MM.1S (cell line): ENCODE measurements at regions not wholly inside any gene's neighbourhood (a gene's known extent, or its start where the extent isn't known, plus 50 kb on each side); places are given as distances from the start of the nearest gene placed in this dataset.

ENCODE experiments used
- EZH2 ChIP-seq: fragments of 300-600 bp; sonication (generic); optimal IDR thresholded peaks from 2 replicates; pipeline ENCODE3; 2017; ENCODE audit warnings: low read depth, mild to moderate bottlenecking, antibody characterized with exemption, low read length, mixed read lengths
- EZH2phosphoT487 ChIP-seq: fragments of 300-600 bp; sonication (generic); IDR thresholded peaks from 2 replicates; pipeline ENCODE4 v1.6.1; 2018; ENCODE audit warnings: antibody characterized with exemption, low read length
- TF ChIP-seq, protein P1 (sequence below): fragments of 300-600 bp; sonication (generic); IDR thresholded peaks from 2 replicates; pipeline ENCODE4 v1.5.1; 2016; ENCODE audit warnings: antibody characterized with exemption, low read length, mixed read lengths

DNA sequence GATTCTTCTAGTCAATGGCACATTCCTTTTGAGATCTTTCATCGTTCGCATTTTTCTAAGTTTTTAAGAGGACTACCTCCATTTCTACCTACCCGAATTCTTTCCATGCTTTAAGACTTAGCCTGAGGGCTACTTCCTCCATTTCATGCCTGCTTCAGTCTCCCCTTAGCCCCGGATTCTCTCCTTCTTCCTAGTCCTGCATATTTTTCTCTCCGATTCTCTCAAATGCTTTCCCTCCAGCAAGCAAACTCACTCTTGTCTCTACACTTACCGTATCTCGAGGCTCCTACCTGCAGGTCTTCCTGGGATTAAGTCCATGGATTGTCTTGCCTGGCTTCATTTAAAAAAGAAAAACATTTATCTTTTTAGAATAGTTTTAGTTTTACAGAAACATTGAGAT lies 354.4 kb downstream of the MYCN start:
- TF ChIP-seq, protein P1, sequence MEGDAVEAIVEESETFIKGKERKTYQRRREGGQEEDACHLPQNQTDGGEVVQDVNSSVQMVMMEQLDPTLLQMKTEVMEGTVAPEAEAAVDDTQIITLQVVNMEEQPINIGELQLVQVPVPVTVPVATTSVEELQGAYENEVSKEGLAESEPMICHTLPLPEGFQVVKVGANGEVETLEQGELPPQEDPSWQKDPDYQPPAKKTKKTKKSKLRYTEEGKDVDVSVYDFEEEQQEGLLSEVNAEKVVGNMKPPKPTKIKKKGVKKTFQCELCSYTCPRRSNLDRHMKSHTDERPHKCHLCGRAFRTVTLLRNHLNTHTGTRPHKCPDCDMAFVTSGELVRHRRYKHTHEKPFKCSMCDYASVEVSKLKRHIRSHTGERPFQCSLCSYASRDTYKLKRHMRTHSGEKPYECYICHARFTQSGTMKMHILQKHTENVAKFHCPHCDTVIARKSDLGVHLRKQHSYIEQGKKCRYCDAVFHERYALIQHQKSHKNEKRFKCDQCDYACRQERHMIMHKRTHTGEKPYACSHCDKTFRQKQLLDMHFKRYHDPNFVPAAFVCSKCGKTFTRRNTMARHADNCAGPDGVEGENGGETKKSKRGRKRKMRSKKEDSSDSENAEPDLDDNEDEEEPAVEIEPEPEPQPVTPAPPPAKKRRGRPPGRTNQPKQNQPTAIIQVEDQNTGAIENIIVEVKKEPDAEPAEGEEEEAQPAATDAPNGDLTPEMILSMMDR: no peak
- TF ChIP-seq EZH2phosphoT487 (no peak), EZH2 (no peak)
